GM21619 (cell line): ENCODE measurements at regions not wholly inside any gene's neighbourhood (a gene's known extent, or its start where the extent isn't known, plus 50 kb on each side); places are given as distances from the start of the nearest gene placed in this dataset.

Experiments
- ATAC-seq: cut with Tn5 transposase; IDR thresholded peaks from one replicate; pipeline ENCODE4 v1.9.1; 2021; ENCODE audit not compliant: unreplicated experiment

- no peak for ATAC-seq
These were observed 125.0 kb upstream of the MEF2A start for GRCh38 chr15:99440551-99441443.

DNA sequence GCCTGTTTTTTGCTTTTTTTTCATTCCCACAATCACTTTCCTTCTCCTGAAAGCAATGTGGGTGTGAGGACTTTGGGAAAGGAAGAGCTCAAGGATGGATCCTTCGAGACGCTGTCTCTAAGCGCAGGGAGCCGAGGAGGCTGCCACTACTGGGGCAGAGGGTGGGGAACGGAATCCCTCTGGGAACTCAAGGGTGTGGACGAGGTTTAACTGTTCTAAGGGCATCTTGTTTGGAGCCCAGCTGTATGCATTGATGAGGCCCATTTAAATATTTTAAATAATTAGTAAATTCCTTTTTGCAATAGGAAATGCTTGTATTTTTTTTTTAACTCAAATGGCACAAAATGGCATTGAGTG lies 124.4 kb upstream of the MEF2A start:
- ATAC-seq = no peak

DNA sequence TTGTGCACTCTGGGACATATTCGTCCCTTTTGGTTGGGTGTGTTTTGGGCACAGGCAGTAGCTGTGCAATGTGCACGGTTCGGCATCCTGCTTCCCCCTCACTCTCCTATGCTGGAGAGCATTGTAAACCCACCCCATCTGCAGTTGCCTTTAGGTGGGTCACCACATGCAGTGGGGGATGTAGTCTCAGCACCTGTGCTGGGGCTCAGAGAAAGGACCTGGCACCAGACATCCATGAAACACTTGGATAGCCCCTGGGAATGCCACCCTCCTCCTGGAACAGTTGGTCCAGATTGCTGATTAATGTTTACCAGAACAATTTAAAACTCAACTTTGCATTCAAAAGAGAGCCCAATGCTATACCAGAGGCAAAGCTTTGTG lies 123.9 kb upstream of the MEF2A start:
- no peak for ATAC-seq

GRCh38 chr15:99442252-99442897 lies 123.4 kb upstream of the MEF2A start:
- ATAC-seq = no peak

- ATAC-seq = no peak
These were observed 122.6 kb upstream of the MEF2A start for GRCh38 chr15:99443056-99443756.

GRCh38 chr15:99443768-99444446 lies 121.9 kb upstream of the MEF2A start:
- ATAC-seq = no peak

GRCh38 chr15:99445272-99445850 lies 120.4 kb upstream of the MEF2A start:
- no peak for ATAC-seq

DNA sequence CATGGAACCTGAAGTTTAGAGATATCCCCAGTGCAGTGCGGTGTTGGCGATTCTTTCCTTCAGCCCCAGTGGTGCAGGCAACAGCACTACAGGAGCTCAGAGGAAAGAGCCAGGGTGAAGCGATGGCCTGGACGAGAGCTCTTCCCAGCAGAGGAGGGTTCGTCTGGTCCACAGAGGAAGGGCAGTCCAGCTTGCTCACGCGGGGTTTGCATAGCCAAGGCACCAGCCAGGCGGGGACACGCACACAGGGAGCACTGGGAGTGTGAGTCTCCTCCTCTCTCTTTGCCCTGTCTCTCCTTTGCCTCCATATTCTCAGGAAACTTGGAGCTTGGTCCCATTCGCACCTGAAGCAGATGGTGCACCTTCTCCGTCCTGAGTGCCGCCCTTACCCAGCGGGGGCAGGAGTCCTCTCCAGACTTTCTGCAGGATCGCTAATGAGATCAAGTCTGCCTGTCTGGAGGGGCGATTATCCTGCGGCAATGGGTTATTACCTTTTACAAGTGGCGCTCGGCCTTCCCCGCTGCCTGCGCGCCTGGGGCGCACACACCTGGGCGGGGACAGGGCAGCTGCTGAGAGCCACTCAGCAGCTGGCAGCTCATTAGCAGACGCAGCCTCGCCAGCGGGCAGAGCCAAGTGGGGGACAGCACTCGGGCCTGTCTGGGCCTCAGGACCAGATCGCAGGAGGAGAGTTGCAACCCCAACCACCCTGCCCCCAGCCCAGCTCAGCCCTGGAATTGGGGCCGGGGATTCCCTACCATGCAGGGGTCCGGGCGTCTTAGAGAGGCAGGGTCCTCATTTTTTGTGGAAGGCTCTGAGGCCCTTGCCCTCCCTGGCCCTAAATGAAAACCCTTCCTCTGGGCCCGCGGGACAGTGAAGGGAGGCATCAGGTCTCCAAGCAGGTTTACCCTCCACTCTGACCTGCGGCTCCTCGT lies 119.0 kb upstream of the MEF2A start:
- ATAC-seq = no peak

- no peak for ATAC-seq
These were observed 118.0 kb upstream of the MEF2A start for GRCh38 chr15:99447497-99448371.

DNA sequence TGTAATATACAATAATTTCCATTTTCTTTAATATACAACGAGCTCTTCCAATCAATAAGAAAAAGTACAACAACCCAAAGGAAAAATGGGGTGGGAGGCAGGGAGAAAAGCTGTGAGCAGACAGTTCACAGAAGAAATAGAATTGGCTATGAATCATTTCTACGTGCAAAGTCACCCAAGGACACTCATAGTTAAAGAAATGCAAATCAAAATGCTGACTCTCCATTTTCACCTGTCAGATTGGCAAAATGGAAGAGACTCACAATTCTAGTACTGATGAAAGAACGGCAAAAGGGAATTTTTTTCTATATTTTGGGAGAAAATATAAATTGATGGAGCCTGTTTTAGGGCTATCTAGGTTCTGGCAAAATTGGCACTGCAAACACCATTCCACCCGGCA lies 116.3 kb upstream of the MEF2A start:
- no peak for ATAC-seq

GRCh38 chr15:99450896-99451358 lies 114.9 kb upstream of the MEF2A start:
- ATAC-seq = no peak

DNA sequence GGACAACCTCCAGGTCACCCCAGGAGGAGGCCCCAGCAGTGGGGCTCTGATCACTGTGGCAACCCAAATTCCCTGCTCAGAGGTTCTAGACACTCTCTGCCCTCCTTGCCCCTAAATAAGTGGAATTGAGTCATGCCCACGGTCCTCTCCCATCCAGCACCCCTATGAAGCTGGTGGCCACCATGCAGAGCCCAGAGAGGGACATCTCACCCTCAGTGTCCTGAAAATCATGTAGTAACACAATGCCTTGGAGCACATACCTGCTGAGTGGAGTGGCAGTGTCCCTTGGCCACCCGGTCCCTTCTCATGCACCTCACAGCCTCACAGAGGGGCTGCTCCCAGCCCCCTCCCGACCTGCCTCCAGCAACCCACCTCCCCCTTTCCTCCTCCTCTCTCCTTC lies 114.3 kb upstream of the MEF2A start:
- no peak for ATAC-seq

GRCh38 chr15:99452010-99452409 lies 113.8 kb upstream of the MEF2A start:
- ATAC-seq = no peak

DNA sequence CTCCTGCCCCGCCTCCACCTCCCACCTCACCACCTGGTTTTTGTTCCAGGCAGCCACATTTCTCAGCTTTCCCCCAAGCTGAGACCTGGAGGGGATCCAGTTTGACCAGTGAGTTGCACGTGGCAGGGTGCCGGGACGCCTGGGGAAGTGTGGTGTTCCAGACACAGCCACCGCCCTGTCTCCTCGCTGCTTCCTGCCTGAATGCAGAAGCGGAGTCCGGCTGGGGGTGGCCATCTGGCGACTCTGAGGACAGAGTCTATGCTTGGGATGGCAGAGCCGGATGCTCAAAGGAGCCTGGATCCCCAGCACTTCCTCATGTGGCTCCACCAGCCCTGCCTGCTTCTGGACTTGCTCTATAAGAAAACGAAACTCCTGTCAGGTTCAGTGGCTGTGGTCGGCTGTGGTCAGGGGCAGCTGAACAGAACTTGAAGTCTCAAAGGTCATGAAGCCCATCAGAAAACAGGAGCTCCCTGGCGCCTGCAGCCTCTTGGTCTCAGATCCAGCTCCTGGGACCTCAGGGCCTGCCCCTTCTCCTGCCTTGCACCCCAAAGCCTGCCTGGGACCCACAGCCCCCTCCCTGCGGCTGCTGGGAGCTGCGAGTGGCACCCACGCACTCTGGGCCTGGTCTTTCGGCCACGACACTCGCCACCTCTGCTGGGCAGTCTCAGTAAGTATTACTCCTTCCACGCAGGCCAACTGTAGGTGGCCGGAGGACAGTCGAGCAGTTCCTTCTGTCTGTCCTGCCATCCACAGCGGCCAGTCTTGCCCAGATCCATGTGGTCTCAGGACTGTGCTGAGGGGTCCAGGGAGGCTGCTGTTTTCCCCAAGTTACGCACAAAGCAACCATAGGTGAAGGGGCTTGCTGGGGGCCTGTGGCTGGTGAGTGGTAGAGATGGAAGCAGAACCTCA lies 112.8 kb upstream of the MEF2A start:
- peak; percentile 94 for ATAC-seq

DNA sequence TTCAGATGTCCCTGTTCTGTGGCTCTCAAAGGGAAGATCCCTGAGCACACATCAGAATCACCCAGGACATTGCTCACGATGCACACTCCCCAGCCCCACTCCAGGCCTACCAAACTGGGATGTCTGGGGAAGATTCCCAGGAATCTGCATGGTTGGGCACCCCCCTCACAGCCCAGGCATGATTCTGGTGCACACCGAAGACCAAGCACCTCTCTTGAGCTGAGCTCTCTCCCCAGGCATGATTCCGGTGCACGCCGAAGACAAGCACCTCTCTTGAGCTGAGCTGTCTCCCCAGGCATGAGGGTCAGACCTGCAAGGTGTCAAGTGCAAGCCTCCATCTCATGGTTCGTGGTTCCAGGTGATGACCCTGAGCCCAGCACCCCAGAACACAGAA lies 112.2 kb upstream of the MEF2A start:
- no peak for ATAC-seq

GRCh38 chr15:99454107-99454809 lies 111.5 kb upstream of the MEF2A start:
- no peak for ATAC-seq
